PC-9 (cell line): ENCODE measurements at regions not wholly inside any gene's neighbourhood (a gene's known extent, or its start where the extent isn't known, plus 50 kb on each side); places are given as distances from the start of the nearest gene placed in this dataset.

ENCODE experiments used
- CTCF ChIP-seq: fragments of 200-600 bp; sonication (generic); conservative IDR thresholded peaks from 2 replicates; pipeline ENCODE4 v1.6.1; 2017; ENCODE audit warnings: mixed run types, antibody characterized with exemption, mild to moderate bottlenecking, moderate library complexity
- EZH2 ChIP-seq: fragments of 200-600 bp; sonication (generic); IDR thresholded peaks from 2 replicates; pipeline ENCODE4 v1.8.0; 2017; ENCODE audit warnings: antibody characterized with exemption, low read depth

DNA sequence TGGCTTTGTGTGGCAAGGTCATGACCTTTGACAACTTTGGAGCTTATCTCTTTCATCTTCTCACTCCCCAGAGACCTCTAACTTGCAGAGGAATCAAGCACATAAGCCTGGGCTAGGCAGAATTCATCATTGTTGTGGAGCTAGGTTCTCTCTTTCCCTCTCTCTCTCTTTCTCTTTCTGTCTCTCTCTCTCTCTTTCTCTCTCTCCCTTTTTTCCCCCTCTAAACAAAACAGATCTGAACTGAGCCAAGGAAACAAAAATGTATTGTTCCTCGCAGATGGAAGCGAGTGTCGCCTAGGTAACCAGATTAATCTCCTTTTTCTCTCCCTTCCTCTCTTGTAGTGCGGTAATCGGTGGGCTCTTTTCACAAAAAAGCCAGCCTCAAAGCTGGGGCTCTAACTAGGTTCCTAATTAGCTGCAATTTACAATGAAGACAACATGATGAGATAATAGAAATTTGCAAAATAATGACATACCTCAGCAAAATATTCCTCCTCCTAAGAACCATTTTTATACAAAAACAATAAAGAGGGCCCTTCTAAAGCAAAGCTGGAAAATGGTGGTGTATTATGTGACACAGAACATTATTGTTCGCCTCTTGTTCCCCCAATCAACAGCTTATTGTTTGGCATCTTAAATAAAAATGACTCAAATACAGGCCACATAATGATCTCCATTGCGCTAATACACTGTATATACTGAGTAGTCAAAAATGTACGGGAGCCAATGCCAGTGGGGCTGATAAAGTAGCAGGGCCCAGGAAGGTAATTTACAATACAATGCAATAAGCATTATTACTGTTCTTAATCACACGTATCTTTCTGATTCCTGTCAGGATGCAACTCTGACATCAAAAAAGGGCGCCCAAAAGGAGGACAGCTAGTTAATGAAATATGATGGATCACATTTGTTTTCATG, 65.7 kb upstream of the SOX5 start:
- TF ChIP-seq CTCF = no peak
- TF ChIP-seq EZH2 = no peak
